ENCODE measurements at regions not wholly inside any gene's neighbourhood (a gene's known extent, or its start where the extent isn't known, plus 50 kb on each side); places are given as distances from the start of the nearest gene placed in this dataset.

DNA sequence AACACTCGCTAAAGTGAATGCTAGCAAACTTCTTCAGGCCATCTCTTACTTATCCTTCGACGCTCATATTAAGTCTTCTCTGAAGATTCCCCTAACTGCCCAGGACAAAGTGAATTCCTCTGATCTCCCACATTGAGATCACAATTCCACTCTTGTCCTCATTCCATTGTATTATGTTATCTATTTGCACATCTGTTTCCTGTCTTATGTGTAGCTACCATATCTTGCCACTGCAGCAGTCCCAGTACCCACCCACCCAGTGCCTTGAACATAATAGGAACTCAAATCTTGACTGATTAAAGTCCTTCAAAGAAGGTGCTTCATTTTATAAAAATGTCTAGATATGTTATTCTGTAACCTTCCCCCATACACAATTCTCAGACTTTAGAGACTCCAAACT lies 702.3 kb downstream of the DIAPH3 start:
- TF ChIP-seq, protein P1, sequence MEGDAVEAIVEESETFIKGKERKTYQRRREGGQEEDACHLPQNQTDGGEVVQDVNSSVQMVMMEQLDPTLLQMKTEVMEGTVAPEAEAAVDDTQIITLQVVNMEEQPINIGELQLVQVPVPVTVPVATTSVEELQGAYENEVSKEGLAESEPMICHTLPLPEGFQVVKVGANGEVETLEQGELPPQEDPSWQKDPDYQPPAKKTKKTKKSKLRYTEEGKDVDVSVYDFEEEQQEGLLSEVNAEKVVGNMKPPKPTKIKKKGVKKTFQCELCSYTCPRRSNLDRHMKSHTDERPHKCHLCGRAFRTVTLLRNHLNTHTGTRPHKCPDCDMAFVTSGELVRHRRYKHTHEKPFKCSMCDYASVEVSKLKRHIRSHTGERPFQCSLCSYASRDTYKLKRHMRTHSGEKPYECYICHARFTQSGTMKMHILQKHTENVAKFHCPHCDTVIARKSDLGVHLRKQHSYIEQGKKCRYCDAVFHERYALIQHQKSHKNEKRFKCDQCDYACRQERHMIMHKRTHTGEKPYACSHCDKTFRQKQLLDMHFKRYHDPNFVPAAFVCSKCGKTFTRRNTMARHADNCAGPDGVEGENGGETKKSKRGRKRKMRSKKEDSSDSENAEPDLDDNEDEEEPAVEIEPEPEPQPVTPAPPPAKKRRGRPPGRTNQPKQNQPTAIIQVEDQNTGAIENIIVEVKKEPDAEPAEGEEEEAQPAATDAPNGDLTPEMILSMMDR (IDR thresholded peaks at IDR 0.05; ENCODE audit: control extremely low read depth, extremely low read depth, low read depth, missing control alignments), result no peak
- POLR2A ChIA-PET, result interaction anchor here (0.6 kb wide), 1 partner anchor 108 kb away, joined by 4 read pairs; no protein-coding TSS in a partner anchor
- CTCF ChIA-PET, result no interaction called here
- no peak for DNase-seq (ENCODE audit: extremely low spot score)

DNA sequence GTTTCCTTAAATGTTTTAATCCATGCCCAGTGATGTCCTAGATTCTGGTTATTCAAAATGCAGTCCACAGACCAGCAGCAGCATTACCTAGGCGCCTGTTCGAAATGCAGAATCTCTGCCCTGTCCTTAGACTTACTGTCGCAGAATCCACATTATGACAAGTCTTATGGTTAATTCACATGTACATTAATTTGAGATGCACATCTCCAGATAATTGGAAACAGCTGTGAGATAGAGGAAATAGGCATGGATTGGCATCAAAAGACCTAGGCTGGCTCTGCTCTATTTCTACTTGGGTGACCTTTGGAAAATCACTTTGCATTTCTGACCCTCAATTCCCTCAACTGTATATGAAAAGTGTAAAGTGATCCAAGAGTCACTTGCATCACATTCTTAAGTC lies 700.7 kb downstream of the DIAPH3 start:
- CTCF ChIA-PET, result interaction anchor here (1.1 to 1.6 kb wide), 2 partner anchors 16 to 24 kb away, joined by 3 to 6 read pairs; no protein-coding TSS in a partner anchor
- TF ChIP-seq, protein P1 (IDR thresholded peaks at IDR 0.05; ENCODE audit: control extremely low read depth, extremely low read depth, low read depth, missing control alignments), result no peak
- POLR2A ChIA-PET, result no interaction called here
- DNase-seq (ENCODE audit: extremely low spot score), result no peak

DNA sequence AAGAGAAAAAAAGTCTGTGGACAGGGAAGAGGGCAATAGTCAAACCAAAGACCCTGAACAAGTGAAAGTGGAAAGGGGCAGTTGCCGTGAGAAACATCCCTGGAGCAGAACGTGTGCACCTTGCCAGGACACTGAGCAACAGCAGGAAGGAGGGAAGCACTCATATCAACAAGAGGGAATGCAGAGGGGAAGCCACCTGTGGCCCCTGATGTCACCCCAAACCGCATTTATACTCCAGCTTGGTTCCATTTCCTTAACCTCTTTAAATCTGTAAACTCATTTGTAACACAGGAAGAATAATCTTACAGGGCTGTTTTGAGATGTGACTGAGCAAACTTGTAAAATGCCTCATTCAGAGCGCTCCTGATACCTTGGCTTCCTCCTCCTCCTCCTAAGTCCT lies 698.8 kb downstream of the DIAPH3 start:
- CTCF ChIA-PET, result interaction anchor here (1.7 kb wide), 1 partner anchor 10 kb away, joined by 4 read pairs; no protein-coding TSS in a partner anchor
- TF ChIP-seq, protein P1 (IDR thresholded peaks at IDR 0.05; ENCODE audit: control extremely low read depth, extremely low read depth, low read depth, missing control alignments), result no peak
- POLR2A ChIA-PET, result no interaction called here
- no peak for DNase-seq (ENCODE audit: extremely low spot score)

DNA sequence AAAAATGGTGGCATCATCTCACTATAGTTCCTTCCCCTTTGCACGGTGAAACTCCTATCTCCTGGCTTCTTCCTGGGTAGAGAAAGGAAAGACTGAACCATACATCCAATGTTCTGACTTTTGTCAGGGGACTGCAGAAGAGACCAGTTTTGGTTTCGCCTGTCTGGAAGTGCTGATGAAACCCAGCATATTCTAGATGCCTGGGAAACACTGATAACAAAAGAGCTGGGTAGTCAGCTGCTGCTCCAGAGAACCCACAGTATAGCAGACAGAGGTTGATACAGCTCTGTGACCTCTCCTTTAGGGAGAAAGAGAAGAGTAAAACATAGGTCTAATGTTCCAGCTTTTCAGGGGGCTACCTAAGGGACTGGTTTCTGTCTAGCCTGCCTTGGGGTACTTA lies 695.3 kb downstream of the DIAPH3 start:
- TF ChIP-seq, protein P1 (IDR thresholded peaks at IDR 0.05; ENCODE audit: control extremely low read depth, extremely low read depth, low read depth, missing control alignments), result no peak
- ChIA-PET POLR2A (no interaction called here), CTCF (interaction anchor here (1.2 kb wide), 1 partner anchor 9 kb away, joined by 6 read pairs; no protein-coding TSS in a partner anchor)

DNA sequence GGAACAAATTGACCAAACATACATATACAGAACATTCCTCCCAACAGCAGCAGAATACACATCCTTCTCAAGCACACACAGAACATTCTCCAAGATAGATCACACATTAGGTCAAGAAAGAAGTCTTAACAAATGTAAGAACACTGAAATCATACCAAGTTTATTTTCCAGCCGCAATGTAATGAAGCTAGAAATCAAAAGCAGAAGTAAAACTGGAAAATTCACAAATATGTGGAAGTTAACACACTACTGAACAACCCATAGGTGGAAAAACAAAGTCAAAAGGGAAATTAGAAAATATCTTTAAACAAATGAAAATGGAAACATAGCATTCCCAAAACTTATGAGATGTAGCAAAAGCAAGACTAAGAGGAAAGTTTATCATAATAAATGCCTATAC lies 692.6 kb downstream of the DIAPH3 start:
- POLR2A ChIA-PET, result no interaction called here
- no peak for DNase-seq (ENCODE audit: extremely low spot score)
- TF ChIP-seq, protein P1 (IDR thresholded peaks at IDR 0.05; ENCODE audit: control extremely low read depth, extremely low read depth, low read depth, missing control alignments), result no peak
- CTCF ChIA-PET, result interaction anchor here (1.9 kb wide), 1 partner anchor 19 kb away, joined by 4 read pairs; no protein-coding TSS in a partner anchor

More for the DNA sequence above, 695.3 kb downstream of the DIAPH3 start:
- DNase-seq (ENCODE audit: extremely low spot score), result no peak

DNA sequence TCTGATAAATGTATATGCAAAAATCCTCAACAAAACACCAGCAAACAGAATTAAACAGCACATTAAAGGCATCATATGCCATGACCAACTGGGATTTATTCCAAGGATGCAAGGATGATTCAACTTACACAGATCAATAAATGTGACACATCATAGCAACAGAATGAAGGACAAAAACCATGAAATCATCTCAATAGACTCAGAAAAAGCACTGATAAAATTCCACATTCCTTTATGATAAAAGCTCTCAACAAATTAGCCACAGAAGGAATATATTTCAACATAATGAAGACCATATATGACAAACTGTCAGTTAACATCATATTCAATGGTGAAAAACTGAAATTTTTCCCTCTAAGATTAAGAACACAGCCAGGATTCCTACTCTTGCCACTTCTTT lies 691.6 kb downstream of the DIAPH3 start:
- CTCF ChIA-PET, result interaction anchor here (1.9 kb wide), 1 partner anchor 18 kb away, joined by 4 read pairs; no protein-coding TSS in a partner anchor
- POLR2A ChIA-PET, result no interaction called here
- TF ChIP-seq, protein P1 (IDR thresholded peaks at IDR 0.05; ENCODE audit: control extremely low read depth, extremely low read depth, low read depth, missing control alignments), result no peak
- no peak for DNase-seq (ENCODE audit: extremely low spot score)
